Muscle layer of colon (tissue), 2 donors: ENCODE measurements at regions not wholly inside any gene's neighbourhood (a gene's known extent, or its start where the extent isn't known, plus 50 kb on each side); places are given as distances from the start of the nearest gene placed in this dataset.
"Not testable (repeated sequence)": the region's sequence is repeated elsewhere in the genome, so short reads cannot be mapped to it uniquely, and the experiment has no call there.

Source experiments
- H3K27ac ChIP-seq: one replicate; pipeline ENCODE4 v1.7.0; 2013; ENCODE audit warnings: low read depth, mild to moderate bottlenecking, low read length, moderate library complexity
- H3K27me3 ChIP-seq, 2 donors: one replicate each; pipeline ENCODE4 v1.7.0; 2013; ENCODE audit warnings: low read length in 2 of 2, mild to moderate bottlenecking in 2 of 2; ENCODE audit not compliant: insufficient read depth in 2 of 2, control insufficient read depth in 1 of 2
- H3K36me3 ChIP-seq: one replicate; pipeline ENCODE4 v1.7.0; 2013; ENCODE audit warnings: mild to moderate bottlenecking, low read length; ENCODE audit not compliant: insufficient read depth
- H3K4me1 ChIP-seq: one replicate; pipeline ENCODE4 v1.7.0; 2013; ENCODE audit warnings: mild to moderate bottlenecking, low read length; ENCODE audit not compliant: insufficient read depth
- H3K4me3 ChIP-seq, 2 donors: one replicate each; pipeline ENCODE4 v1.7.0; 2013; ENCODE audit warnings: low read length in 2 of 2, low read depth in 1 of 2, mild to moderate bottlenecking in 1 of 2, moderate library complexity in 1 of 2
- H3K9ac ChIP-seq: one replicate; pipeline ENCODE4 v1.7.0; 2013; ENCODE audit warnings: low read length
- H3K9me3 ChIP-seq: one replicate; pipeline ENCODE4 v1.7.0; 2013; ENCODE audit warnings: mild to moderate bottlenecking, low read length
- donor health status: abdominal sarcoma.
- donor health status: Adenocarcinoma of cecum.

- Histone ChIP-seq H3K4me1 (no peaks in the 10 kb centered on the region), H3K9ac (no peak overlapping the region), H3K27ac (no peak overlapping the region), H3K9me3 (no peaks in the 10 kb centered on the region), H3K4me3 (no peak overlapping the region), H3K27me3 (no peaks in the 10 kb centered on the region), H3K36me3 (no peaks in the 10 kb centered on the region)
Observed at GRCh38 chr2:78261454-78261853, 739.3 kb upstream of the LRRTM4 start.

GRCh38 chr2:78262089-78262488 is 739.9 kb upstream of the LRRTM4 start:
- H3K9me3 ChIP-seq, H3K9ac ChIP-seq, H3K27me3 ChIP-seq, H3K4me3 ChIP-seq, H3K36me3 ChIP-seq, H3K27ac ChIP-seq, H3K4me1 ChIP-seq: not testable (repeated sequence)

DNA sequence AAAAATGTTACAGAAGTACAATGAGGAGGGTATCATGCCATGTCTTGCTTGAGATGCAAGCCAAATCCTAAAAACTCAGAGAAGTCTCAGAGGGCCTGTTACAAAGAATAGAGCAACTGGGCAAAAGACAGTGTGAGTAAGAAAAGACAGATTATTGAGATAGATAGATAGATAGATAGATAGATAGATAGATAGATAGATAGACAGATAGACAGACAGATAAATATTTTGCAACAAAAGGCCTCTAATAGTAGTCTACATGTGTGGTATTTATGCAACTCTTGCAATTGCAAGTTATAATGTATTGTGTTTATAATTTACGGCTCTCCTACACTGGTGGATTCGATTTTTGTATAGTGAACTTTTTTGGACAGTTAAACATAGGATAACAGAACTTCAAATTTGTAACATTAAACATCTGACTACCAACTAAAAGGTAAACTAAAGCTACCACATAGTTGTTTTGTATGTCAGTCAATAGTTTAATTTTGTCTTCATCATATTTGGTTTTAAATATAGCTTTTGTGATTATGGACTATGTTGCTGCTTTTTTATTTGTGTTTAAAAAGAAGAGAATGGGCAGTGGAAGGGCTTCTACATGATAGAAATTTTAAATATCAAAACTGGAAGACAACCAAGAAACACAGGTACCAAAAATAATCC is 740.7 kb upstream of the LRRTM4 start:
- H3K4me3 ChIP-seq: no peak overlapping the region
- H3K4me1 ChIP-seq: no peaks in the 10 kb centered on the region
- no peak overlapping the region for H3K9ac ChIP-seq
- H3K27me3 ChIP-seq: no peaks in the 10 kb centered on the region
- no peak overlapping the region for H3K27ac ChIP-seq
- H3K36me3 ChIP-seq: no peaks in the 10 kb centered on the region
- H3K9me3 ChIP-seq: no peaks in the 10 kb centered on the region

- H3K9me3 ChIP-seq: no peaks in the 10 kb centered on the region
- H3K36me3 ChIP-seq: no peaks in the 10 kb centered on the region
- H3K4me3 ChIP-seq: no peak overlapping the region
- no peaks in the 10 kb centered on the region for H3K4me1 ChIP-seq
- H3K27me3 ChIP-seq: no peaks in the 10 kb centered on the region
- H3K27ac ChIP-seq: no peak overlapping the region
- H3K9ac ChIP-seq: no peak overlapping the region
Observed at GRCh38 chr2:78263571-78263970, 741.4 kb upstream of the LRRTM4 start.

GRCh38 chr2:78264130-78264529 is 742.0 kb upstream of the LRRTM4 start:
- H3K4me3 ChIP-seq: no peak overlapping the region
- no peak overlapping the region for H3K27ac ChIP-seq
- no peaks in the 10 kb centered on the region for H3K36me3 ChIP-seq
- H3K4me1 ChIP-seq: no peaks in the 10 kb centered on the region
- no peaks in the 10 kb centered on the region for H3K9me3 ChIP-seq
- no peak overlapping the region for H3K9ac ChIP-seq
- no peaks in the 10 kb centered on the region for H3K27me3 ChIP-seq

GRCh38 chr2:78281164-78281563 is 744.3 kb upstream of the REG3G start:
- H3K36me3 ChIP-seq: no peaks in the 10 kb centered on the region
- no peaks in the 10 kb centered on the region for H3K27me3 ChIP-seq
- H3K9me3 ChIP-seq: no peaks in the 10 kb centered on the region
- H3K9ac ChIP-seq: no peak overlapping the region
- no peak overlapping the region for H3K27ac ChIP-seq
- no peaks in the 10 kb centered on the region for H3K4me1 ChIP-seq
- no peak overlapping the region for H3K4me3 ChIP-seq

DNA sequence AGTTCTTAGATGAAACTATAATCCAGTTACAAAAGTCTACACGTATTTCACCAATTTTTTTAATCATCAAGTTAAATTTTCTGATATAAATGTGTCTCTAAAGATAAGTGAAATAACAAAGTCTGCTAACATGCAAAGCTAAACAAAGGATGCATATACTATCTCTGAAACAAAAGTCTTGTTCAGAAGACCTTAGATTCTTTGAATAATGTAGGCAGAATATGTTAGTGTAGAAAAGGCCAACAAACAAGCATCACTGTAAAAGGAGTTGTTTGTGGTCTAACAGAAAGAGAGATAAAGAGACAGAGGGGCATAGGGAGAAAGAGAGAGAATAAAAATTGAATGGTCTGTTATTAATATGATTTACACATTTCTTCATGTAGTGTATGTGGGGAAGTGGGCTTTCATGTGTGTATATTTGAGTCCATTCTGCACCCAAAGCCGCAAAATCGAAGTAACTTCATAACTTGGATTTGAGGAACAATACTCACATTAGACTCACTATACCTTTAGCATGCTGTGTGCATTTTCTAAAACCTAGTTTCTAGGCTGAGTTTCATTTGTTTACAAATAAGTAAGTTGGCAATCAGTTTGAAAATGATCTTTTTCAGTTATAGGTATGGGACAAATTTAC is 734.8 kb upstream of the REG3G start:
- H3K4me3 ChIP-seq: no peak overlapping the region
- H3K9me3 ChIP-seq: no peaks in the 10 kb centered on the region
- no peaks in the 10 kb centered on the region for H3K27me3 ChIP-seq
- H3K4me1 ChIP-seq: no peaks in the 10 kb centered on the region
- H3K27ac ChIP-seq: no peak overlapping the region
- H3K36me3 ChIP-seq: no peaks in the 10 kb centered on the region
- no peak overlapping the region for H3K9ac ChIP-seq

GRCh38 chr2:78293768-78294167 is 731.7 kb upstream of the REG3G start:
- no peak overlapping the region for H3K4me3 ChIP-seq
- H3K27me3 ChIP-seq: no peaks in the 10 kb centered on the region
- H3K9ac ChIP-seq: no peak overlapping the region
- H3K9me3 ChIP-seq: no peaks in the 10 kb centered on the region
- no peaks in the 10 kb centered on the region for H3K36me3 ChIP-seq
- no peak overlapping the region for H3K27ac ChIP-seq
- no peaks in the 10 kb centered on the region for H3K4me1 ChIP-seq

DNA sequence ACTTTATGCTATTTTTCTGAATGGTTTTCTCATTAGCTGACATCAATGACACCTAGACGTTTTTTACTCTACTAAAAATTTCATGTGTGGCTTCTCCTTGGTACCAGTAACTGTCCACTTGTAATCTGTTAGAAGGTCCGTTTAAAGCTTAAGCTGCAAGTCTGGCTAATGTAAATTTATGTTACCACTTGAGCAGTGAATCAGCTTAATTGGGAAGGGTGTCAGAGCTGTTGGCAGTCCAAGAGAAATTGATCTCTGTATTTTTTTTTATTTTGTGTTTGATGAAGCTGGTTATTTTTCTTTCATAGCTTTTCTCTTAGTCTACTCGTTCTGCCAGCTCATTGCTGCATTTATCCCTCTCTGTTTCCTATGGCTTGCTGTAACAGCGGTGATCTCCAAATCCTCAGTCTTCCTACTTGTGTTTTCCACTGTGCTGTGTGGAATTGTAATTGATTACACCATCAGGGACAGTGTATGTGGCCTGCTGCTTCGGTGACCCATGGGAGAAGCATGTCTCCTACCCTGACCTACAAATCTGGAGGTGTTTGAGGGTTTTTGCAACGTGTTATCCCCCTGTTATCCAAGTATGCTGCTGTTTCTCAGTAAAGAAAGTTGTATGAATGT is 724.2 kb upstream of the REG3G start:
- Histone ChIP-seq H3K9me3 (no peaks in the 10 kb centered on the region), H3K27me3 (no peaks in the 10 kb centered on the region), H3K4me3 (no peak overlapping the region), H3K9ac (no peak overlapping the region), H3K27ac (no peak overlapping the region), H3K36me3 (no peaks in the 10 kb centered on the region), H3K4me1 (no peaks in the 10 kb centered on the region)

DNA sequence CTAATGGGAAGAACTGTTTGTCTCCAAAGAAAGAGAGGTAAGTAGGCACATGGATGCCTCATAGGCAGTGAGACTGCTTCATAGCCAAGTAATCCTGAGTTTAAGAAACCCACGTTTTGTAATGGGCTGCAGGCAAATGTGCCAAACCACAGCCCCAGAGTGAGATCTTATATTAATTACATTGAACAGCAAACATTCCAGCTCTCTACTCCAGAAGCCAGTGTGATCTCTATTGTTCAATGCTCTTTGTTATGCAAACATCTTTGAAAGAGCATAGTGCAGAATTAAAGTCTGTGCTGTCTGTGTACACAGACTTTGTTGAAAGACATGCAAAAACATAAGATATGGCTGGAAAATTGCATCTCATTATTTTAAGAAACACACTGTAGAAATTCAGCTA is 720.8 kb upstream of the REG3G start:
- Histone ChIP-seq H3K4me3 (no peak overlapping the region), H3K9me3 (no peaks in the 10 kb centered on the region), H3K36me3 (no peaks in the 10 kb centered on the region), H3K27ac (no peak overlapping the region), H3K4me1 (no peaks in the 10 kb centered on the region), H3K9ac (no peak overlapping the region), H3K27me3 (no peaks in the 10 kb centered on the region)

GRCh38 chr2:78309460-78309859 is 716.0 kb upstream of the REG3G start:
- no peak overlapping the region for H3K4me3 ChIP-seq
- no peaks in the 10 kb centered on the region for H3K9me3 ChIP-seq
- no peaks in the 10 kb centered on the region for H3K27me3 ChIP-seq
- no peaks in the 10 kb centered on the region for H3K4me1 ChIP-seq
- no peak overlapping the region for H3K27ac ChIP-seq
- no peak overlapping the region for H3K9ac ChIP-seq
- H3K36me3 ChIP-seq: no peaks in the 10 kb centered on the region

DNA sequence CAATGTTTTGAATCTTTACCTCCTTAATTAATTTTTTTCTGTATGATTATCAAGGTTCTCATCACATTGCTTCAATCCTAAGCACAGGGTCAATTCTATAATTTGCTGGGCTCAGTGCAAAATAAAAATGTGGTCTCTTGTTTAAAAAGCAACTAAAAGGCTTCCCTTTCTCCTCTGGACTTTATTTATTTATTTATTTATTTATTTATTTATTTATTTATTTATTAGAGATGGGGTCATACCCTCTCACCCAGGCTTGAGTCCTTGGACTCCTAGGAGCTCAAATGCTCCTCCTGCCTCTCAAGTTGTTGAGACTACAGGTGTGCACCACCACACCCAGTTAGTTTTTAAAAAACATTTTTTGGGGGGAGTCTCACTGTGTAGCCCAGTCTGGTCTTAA is 710.1 kb upstream of the REG3G start:
- no peaks in the 10 kb centered on the region for H3K36me3 ChIP-seq

More for the DNA sequence above, 710.1 kb upstream of the REG3G start:
- Histone ChIP-seq H3K27ac (no peak overlapping the region), H3K9me3 (no peaks in the 10 kb centered on the region), H3K4me1 (no peaks in the 10 kb centered on the region), H3K4me3 (no peak overlapping the region), H3K9ac (no peak overlapping the region), H3K27me3 (no peaks in the 10 kb centered on the region)
